Loucy (cell line): ENCODE measurements at regions not wholly inside any gene's neighbourhood (a gene's known extent, or its start where the extent isn't known, plus 50 kb on each side); places are given as distances from the start of the nearest gene placed in this dataset.

Experiments
- CTCF ChIP-seq: fragments of 200-600 bp; sonication (generic); conservative IDR thresholded peaks from 2 replicates; pipeline ENCODE4 v1.5.1; 2014; ENCODE audit warnings: mild to moderate bottlenecking, antibody characterized with exemption, low read length
- EZH2phosphoT487 ChIP-seq: fragments of 200-600 bp; IDR thresholded peaks from 2 replicates; pipeline ENCODE4 v1.6.1; 2018; ENCODE audit warnings: antibody characterized with exemption, mild to moderate bottlenecking, moderate library complexity, borderline replicate concordance

DNA sequence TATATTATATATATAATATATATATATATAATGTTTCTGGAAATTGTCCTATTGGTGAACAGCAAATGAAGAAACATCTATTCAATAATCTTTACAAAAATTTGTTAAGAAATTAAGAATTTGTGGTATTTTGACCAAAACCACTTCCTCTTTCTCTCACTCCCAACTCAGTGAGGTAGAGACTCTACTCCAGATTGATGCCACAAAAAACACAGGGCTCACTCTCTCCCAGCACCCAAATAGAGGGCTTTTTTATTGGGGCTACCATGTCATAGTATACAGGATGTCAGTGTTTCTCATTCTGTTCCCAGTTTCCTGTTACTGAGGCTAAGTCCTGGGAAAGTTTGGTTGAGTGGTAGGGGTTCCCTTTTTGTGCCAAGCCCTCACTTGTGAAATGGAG lies 1155.4 kb downstream of the BCL11A start:
- TF ChIP-seq CTCF (no peak), EZH2phosphoT487 (no peak)
